GM10248 (cell line): ENCODE measurements at regions not wholly inside any gene's neighbourhood (a gene's known extent, or its start where the extent isn't known, plus 50 kb on each side); places are given as distances from the start of the nearest gene placed in this dataset.

Source experiments
- CTCF ChIA-PET: fragments of 300-600 bp; sonication (Branson Sonifier 250); formaldehyde crosslinking; extraction: SDS; loops from one replicate; lab custom pipeline; 2021; ENCODE audit warnings: antibody characterized with exemption; lab: Yijun Ruan, JAX
- POLR2A ChIA-PET: fragments of 350-650 bp; sonication (Branson Sonifier 250); formaldehyde crosslinking; extraction: SDS; loops from one replicate; lab custom pipeline; 2020; ENCODE audit warnings: antibody characterized with exemption; lab: Yijun Ruan, JAX
- DNase-seq: peaks from one replicate; pipeline ENCODE4 v3.0.0; 2012; ENCODE audit errors: extremely low spot score
- TF ChIP-seq, protein P1 (sequence below): IDR thresholded peaks from 2 replicates; pipeline ENCODE4 v1.5.1; 2012; ENCODE audit warnings: mild to moderate bottlenecking, low read depth; ENCODE audit errors: extremely low read depth, missing control alignments, control extremely low read depth

DNA sequence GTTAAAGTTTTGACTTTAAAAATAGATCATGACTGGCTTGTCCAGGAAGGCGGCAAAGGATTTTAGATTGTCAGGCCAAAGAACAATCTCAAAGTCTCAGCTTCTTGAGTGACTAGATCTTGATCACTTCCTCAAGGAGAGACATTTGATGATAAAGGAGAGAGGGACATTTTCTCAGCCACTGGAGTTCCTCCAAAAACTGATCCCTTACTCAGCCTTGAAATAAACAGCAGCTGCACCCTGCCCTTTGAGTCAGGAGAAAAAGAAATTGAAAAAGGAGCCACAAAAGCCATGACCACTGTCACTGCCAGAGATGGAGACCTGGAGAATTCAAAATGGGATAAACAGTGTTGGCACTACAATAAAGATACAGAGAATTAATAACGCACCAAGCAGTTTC lies 288.4 kb upstream of the PRMT6 start:
- TF ChIP-seq, protein P1, sequence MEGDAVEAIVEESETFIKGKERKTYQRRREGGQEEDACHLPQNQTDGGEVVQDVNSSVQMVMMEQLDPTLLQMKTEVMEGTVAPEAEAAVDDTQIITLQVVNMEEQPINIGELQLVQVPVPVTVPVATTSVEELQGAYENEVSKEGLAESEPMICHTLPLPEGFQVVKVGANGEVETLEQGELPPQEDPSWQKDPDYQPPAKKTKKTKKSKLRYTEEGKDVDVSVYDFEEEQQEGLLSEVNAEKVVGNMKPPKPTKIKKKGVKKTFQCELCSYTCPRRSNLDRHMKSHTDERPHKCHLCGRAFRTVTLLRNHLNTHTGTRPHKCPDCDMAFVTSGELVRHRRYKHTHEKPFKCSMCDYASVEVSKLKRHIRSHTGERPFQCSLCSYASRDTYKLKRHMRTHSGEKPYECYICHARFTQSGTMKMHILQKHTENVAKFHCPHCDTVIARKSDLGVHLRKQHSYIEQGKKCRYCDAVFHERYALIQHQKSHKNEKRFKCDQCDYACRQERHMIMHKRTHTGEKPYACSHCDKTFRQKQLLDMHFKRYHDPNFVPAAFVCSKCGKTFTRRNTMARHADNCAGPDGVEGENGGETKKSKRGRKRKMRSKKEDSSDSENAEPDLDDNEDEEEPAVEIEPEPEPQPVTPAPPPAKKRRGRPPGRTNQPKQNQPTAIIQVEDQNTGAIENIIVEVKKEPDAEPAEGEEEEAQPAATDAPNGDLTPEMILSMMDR = no peak
- POLR2A ChIA-PET = no interaction called here
- CTCF ChIA-PET = interaction anchor here (0.9 to 1.5 kb wide), 2 partner anchors 12 to 16 kb away, joined by 3 to 4 read pairs; no protein-coding TSS in a partner anchor
- DNase-seq = no peak

DNA sequence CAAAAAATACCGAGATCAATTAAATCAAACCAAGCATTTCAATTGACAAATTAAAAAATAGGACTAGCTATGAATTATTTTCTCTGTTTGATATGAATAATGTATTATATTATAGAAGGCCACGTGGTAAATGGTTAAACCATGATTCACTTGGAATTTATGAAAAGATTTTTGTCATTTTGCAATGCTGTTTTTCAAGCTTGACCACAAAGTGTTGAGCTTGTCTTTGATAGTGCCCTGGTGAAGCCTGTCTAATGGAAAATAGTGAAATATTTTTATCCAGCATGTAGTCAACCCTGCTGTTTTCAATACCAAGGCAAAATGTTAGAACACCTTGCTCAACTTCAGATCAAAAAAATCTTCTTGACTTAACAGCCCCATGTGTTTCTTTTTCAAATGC lies 288.0 kb upstream of the PRMT6 start:
- DNase-seq = no peak
- ChIA-PET CTCF (interaction anchor here (0.9 to 1.5 kb wide), 2 partner anchors 12 to 16 kb away, joined by 3 to 4 read pairs; no protein-coding TSS in a partner anchor), POLR2A (no interaction called here)
- TF ChIP-seq, protein P1 = no peak

DNA sequence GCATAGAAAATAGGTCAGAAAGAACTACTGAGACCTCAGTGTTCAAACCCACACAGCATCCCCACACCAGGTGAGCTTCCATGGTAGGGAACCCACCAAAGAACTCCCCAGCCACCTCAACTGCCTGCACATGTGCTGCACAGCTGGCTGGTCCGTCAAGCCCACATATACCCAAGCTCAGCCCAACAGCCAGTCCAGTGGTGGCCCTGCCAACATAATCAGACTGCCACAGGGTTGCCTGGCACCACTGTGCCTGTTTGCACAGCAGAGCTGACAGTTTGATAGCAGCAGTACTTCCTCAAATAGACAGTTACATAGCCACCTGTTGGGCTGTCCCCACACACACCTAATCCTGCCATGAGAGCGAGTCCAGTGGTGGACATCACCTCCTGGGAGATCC lies 283.3 kb upstream of the PRMT6 start:
- ChIA-PET CTCF (no interaction called here), POLR2A (no interaction called here)
- no peak for DNase-seq
- TF ChIP-seq, protein P1 = no peak

DNA sequence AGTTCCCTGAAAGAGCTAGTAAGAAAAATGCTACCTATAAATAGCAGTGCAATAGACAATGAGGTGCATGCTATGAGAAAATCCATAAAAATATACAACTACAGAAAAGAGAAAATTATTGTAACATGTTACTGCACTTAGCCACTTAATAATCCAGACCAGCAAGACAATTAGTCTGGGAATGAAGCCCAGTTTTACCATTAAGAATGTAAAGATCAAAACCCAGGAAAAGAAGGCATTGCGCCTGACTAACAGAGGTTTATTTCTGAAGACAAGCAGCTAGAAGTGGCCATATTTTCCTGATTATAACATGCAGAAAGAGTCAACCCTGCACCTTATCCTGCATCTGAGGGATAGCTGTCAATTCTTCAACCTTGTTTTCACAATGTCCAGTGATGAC lies 276.4 kb upstream of the PRMT6 start:
- TF ChIP-seq, protein P1 = no peak
- no peak for DNase-seq
- POLR2A ChIA-PET = no interaction called here
- CTCF ChIA-PET = interaction anchor here (1.0 kb wide), 1 partner anchor 12 kb away, joined by 4 read pairs; no protein-coding TSS in a partner anchor

DNA sequence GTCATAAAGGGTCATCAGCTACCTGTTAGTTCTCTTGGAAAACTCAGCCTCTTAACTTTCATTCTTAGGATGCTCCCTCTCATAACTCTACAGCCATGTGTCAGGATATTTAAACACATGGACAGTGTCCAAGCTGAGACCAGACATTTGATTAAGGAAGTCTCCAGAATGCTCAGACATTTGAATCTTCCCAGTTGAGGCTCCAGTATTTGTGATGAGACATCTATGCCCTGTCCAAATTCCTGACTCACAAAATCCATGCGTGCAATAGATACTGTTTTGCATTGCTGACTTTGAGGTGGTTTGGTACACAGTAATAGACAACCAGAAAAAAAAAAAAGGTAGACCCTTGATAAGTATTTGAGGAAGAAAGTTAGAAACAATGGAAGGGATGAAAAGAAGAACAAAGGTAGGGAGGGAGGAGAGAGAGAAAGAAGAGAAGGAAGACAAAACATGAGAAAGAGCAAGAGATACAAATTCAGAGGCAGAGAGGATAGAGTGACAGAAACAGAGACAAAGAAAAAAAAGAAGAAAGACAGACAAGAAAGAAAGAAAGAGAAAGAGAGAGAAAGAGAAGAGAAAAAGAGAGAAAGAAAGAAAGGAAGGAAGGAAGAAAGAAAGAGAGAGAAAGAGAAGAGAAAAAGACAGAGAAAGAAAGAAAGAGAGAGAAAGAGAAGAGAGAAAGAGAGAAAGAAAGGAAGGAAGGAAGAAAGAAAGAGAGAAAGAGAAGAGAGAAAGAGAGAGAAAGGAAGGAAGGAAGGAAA lies 275.5 kb upstream of the PRMT6 start:
- ChIA-PET CTCF (interaction anchor here (1.0 kb wide), 1 partner anchor 13 kb away, joined by 4 read pairs; no protein-coding TSS in a partner anchor), POLR2A (no interaction called here)
- TF ChIP-seq, protein P1 = no peak
- no peak for DNase-seq

DNA sequence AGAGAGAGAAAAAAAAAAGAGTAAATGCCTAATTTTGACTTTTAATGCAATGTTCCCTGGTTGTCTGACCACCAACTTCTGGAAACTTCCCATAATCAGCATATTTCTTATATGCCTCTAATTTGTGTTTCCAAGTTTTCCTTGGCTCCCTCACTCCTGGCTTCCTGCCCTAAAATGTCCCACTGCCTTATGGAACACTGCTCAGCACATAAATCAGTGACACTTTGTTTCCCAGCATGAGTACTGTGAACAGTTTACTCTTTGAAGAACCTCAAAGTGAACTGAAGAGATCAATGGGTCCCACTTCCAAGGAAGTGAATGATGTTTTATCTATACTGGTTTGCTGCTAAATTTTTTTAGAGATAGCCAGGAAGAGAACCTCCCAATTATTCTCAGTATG lies 271.3 kb upstream of the PRMT6 start:
- ChIA-PET POLR2A (no interaction called here), CTCF (interaction anchor here (1.5 kb wide), 1 partner anchor 17 kb away, joined by 3 read pairs; no protein-coding TSS in a partner anchor)
- DNase-seq = no peak
- TF ChIP-seq, protein P1 = no peak
